H1 (cell line): ENCODE measurements at regions not wholly inside any gene's neighbourhood (a gene's known extent, or its start where the extent isn't known, plus 50 kb on each side); places are given as distances from the start of the nearest gene placed in this dataset.

ENCODE experiments used
- CTCF ChIA-PET: fragments of 300-600 bp; sonication (Branson Sonifier 250); formaldehyde crosslinking; loops from one replicate; lab custom pipeline; 2021; ENCODE audit not compliant: partially characterized antibody; lab: Charles Lee
- POLR2A ChIA-PET: fragments of 300-600 bp; sonication (Branson Sonifier 250); formaldehyde crosslinking; loops from one replicate; lab custom pipeline; 2021; ENCODE audit warnings: inconsistent platforms; ENCODE audit not compliant: partially characterized antibody; lab: Charles Lee
- DNase-seq, 2 experiments: peaks; one replicate each; pipeline versions ENCODE4 v3.0.0 to v3.0.0-alpha.2; 2010 to 2022; ENCODE audit warnings: low spot score in 2 of 2, low read depth in 1 of 2, mixed read lengths in 1 of 2
- FAIRE-seq: peaks from 2 replicates; lab custom pipeline; 2011; peaks lifted over from hg19 to GRCh38; lab: Jason Lieb, UNC
- H2AFZ ChIP-seq: 2 replicates; pipeline ENCODE4 v1.8.1; 2012; ENCODE audit warnings: low read length, inconsistent platforms
- H2AK5ac ChIP-seq: 2 replicates; pipeline ENCODE4 v1.6.1; 2013; ENCODE audit warnings: low read depth, low read length
- H2BK120ac ChIP-seq: replicated peaks from 2 replicates; pipeline ENCODE3; 2013; ENCODE audit warnings: low read depth, low read length, inconsistent platforms
- H2BK12ac ChIP-seq: 2 replicates; pipeline ENCODE4 v1.6.1; 2013; ENCODE audit warnings: low read depth, low read length
- H2BK15ac ChIP-seq: 2 replicates; pipeline ENCODE4 v1.6.1; 2013; ENCODE audit warnings: low read length
- H2BK20ac ChIP-seq: 2 replicates; pipeline ENCODE4 v1.6.1; 2013; ENCODE audit warnings: low read length
- H2BK5ac ChIP-seq: 2 replicates; pipeline ENCODE4 v1.6.1; 2013; ENCODE audit warnings: low read depth, low read length
- H3K14ac ChIP-seq: 2 replicates; pipeline ENCODE4 v1.6.1; 2013; ENCODE audit warnings: inconsistent platforms; ENCODE audit not compliant: insufficient read length
- H3K18ac ChIP-seq: 2 replicates; pipeline ENCODE4 v1.6.1; 2013; ENCODE audit warnings: low read length; ENCODE audit errors: extremely low read depth
- H3K23ac ChIP-seq: 2 replicates; pipeline ENCODE4 v1.6.1; 2013; ENCODE audit warnings: inconsistent platforms; ENCODE audit not compliant: insufficient read length
- H3K23me2 ChIP-seq: 2 replicates; pipeline ENCODE4 v1.6.1; 2013; ENCODE audit warnings: low read depth, low read length
- H3K27ac ChIP-seq: 2 replicates; pipeline ENCODE4 v1.6.1; 2011; ENCODE audit warnings: low read depth, low read length, inconsistent platforms
- H3K27me3 ChIP-seq, 4 experiments: replicated peaks in 1 of 4; 1 replicate in 1 of 4; 2 replicates in 3 of 4; pipeline versions ENCODE4 v1.6.1 to v1.8.1; 2011 to 2013; ENCODE audit warnings: low read length in 3 of 4, mild to moderate bottlenecking in 3 of 4, inconsistent platforms in 2 of 4, mixed read lengths in 2 of 4, moderate library complexity in 1 of 4; ENCODE audit not compliant: control insufficient read depth in 3 of 4, insufficient read depth in 3 of 4; ENCODE audit errors: extremely low read depth in 1 of 4
- H3K36me3 ChIP-seq, 4 experiments: 2 replicates each; pipeline versions ENCODE4 v1.6.1 to v1.8.1; 2011 to 2013; ENCODE audit warnings: mild to moderate bottlenecking in 4 of 4, low read length in 3 of 4, moderate library complexity in 2 of 4, control low read depth in 1 of 4, inconsistent platforms in 1 of 4; ENCODE audit not compliant: insufficient read depth in 4 of 4, control insufficient read depth in 2 of 4
- H3K4ac ChIP-seq: replicated peaks from 2 replicates; pipeline ENCODE3; 2013; ENCODE audit warnings: low read length, low read depth, mixed read lengths, inconsistent platforms; ENCODE audit not compliant: insufficient read length
- H3K4me1 ChIP-seq, 4 experiments: replicated peaks in 1 of 4; 1 replicate in 1 of 4; 2 replicates in 3 of 4; pipeline versions ENCODE4 v1.6.1 to v1.8.1; 2011 to 2013; ENCODE audit warnings: low read length in 3 of 4, inconsistent platforms in 2 of 4, mixed read lengths in 1 of 4; ENCODE audit not compliant: insufficient read depth in 4 of 4, control insufficient read depth in 3 of 4
- H3K4me2 ChIP-seq, 2 experiments: 2 replicates each; pipeline versions ENCODE4 v1.6.1 to v1.8.1; 2011 to 2013; ENCODE audit warnings: low read depth in 2 of 2, low read length in 2 of 2, control low read depth in 1 of 2, inconsistent platforms in 1 of 2, mild to moderate bottlenecking in 1 of 2; ENCODE audit not compliant: insufficient read depth in 1 of 2
- H3K4me3 ChIP-seq, 4 experiments: fragments of 200-600, 300-600 bp in 1 of 4; sonication (generic), shearing (Covaris generic), sonication (Bioruptor Twin) in 1 of 4; 2 replicates each; pipeline versions ENCODE4 v1.5.1 to v1.8.1; 2011 to 2016; ENCODE audit warnings: low read length in 4 of 4, low read depth in 3 of 4, control low read depth in 2 of 4, inconsistent platforms in 2 of 4, mild to moderate bottlenecking in 2 of 4, mixed read lengths in 1 of 4, moderate library complexity in 1 of 4; ENCODE audit not compliant: insufficient read depth in 2 of 4; ENCODE audit errors: extremely low read depth in 1 of 4
- H3K56ac ChIP-seq: replicated peaks from 2 replicates; pipeline ENCODE3; 2013; ENCODE audit warnings: low read depth, mild to moderate bottlenecking, mixed read lengths, low read length, inconsistent platforms; ENCODE audit not compliant: insufficient read length
- H3K79me1 ChIP-seq: 2 replicates; pipeline ENCODE4 v1.6.1; 2013; ENCODE audit warnings: low read depth, low read length, control low read depth
- H3K79me2 ChIP-seq, 2 experiments: 2 replicates each; pipeline versions ENCODE4 v1.6.1 to v1.8.1; 2012 to 2013; ENCODE audit warnings: low read length in 2 of 2, mild to moderate bottlenecking in 2 of 2, inconsistent platforms in 1 of 2; ENCODE audit not compliant: insufficient read depth in 2 of 2, control insufficient read depth in 1 of 2
- H3K9ac ChIP-seq, 4 experiments: replicated peaks in 1 of 4; 1 replicate in 1 of 4; 2 replicates in 3 of 4; pipeline versions ENCODE4 v1.6.1 to v1.8.1; 2011 to 2013; ENCODE audit warnings: low read depth in 3 of 4, low read length in 3 of 4, control low read depth in 2 of 4, mild to moderate bottlenecking in 2 of 4, moderate library complexity in 2 of 4, inconsistent platforms in 1 of 4; ENCODE audit errors: extremely low read depth in 1 of 4
- H3K9me3 ChIP-seq, 2 experiments: 2 replicates each; pipeline versions ENCODE4 v1.6.1 to v1.8.1; 2012 to 2013; ENCODE audit warnings: mild to moderate bottlenecking in 2 of 2, moderate library complexity in 2 of 2, control low read depth in 1 of 2, inconsistent platforms in 1 of 2, low read depth in 1 of 2, low read length in 1 of 2, mixed read lengths in 1 of 2; ENCODE audit not compliant: insufficient read depth in 2 of 2
- H4K20me1 ChIP-seq, 2 experiments: replicated peaks in 1 of 2; 2 replicates each; pipeline versions ENCODE3 to v1.8.1; 2011 to 2013; ENCODE audit warnings: inconsistent platforms in 2 of 2, low read length in 2 of 2, mild to moderate bottlenecking in 1 of 2; ENCODE audit not compliant: insufficient read depth in 2 of 2, control insufficient read depth in 1 of 2
- H4K5ac ChIP-seq: 2 replicates; pipeline ENCODE4 v1.6.1; 2013; ENCODE audit warnings: low read length, low read depth, mixed read lengths, inconsistent platforms; ENCODE audit not compliant: insufficient read length
- H4K8ac ChIP-seq: 2 replicates; pipeline ENCODE4 v1.8.0; 2013; ENCODE audit warnings: mild to moderate bottlenecking, moderate library complexity, low read length, inconsistent platforms; ENCODE audit not compliant: insufficient read depth; ENCODE audit errors: extremely low read depth
- H4K91ac ChIP-seq: replicated peaks from 2 replicates; pipeline ENCODE3; 2013; ENCODE audit warnings: low read length, mixed read lengths, inconsistent platforms; ENCODE audit not compliant: insufficient read length
- ASH2L ChIP-seq: fragments of 200-600, 300-600 bp; sonication (generic); IDR thresholded peaks from one replicate; pipeline ENCODE4 v1.7.1; 2017; ENCODE audit warnings: low read length
- CEBPB ChIP-seq: IDR thresholded peaks from 2 replicates; pipeline ENCODE4 v1.6.1; 2012; ENCODE audit warnings: low read depth, low read length
- CTCF ChIP-seq, 3 experiments: IDR thresholded peaks; 1 replicate in 2 of 3; 2 replicates in 1 of 3; pipeline versions ENCODE4 v1.5.1 to v1.6.1; 2011; ENCODE audit warnings: low read length in 3 of 3, mild to moderate bottlenecking in 3 of 3, inconsistent platforms in 2 of 3, low read depth in 1 of 3, moderate library complexity in 1 of 3; ENCODE audit not compliant: insufficient read depth in 1 of 3; ENCODE audit errors: control extremely low read depth in 1 of 3
- GABPA ChIP-seq: IDR thresholded peaks from 2 replicates; pipeline ENCODE4 v1.6.1; 2011; ENCODE audit warnings: mild to moderate bottlenecking, low read length, moderate library complexity, borderline replicate concordance; ENCODE audit not compliant: insufficient read depth
- KDM1A ChIP-seq: fragments of 200-600, 300-600 bp; sonication (generic); IDR thresholded peaks from 2 replicates; pipeline ENCODE4 v1.7.1; 2016; ENCODE audit warnings: mild to moderate bottlenecking, low read length, borderline replicate concordance
- NRF1 ChIP-seq: IDR thresholded peaks from 2 replicates; pipeline ENCODE4 v1.6.1; 2011; ENCODE audit warnings: mild to moderate bottlenecking, low read depth, low read length, improper control_type of control experiment
- RBBP5 ChIP-seq: IDR thresholded peaks from 2 replicates; pipeline ENCODE4 v1.7.1; 2012; ENCODE audit warnings: low read depth, mild to moderate bottlenecking, inconsistent platforms, low read length, moderate library complexity, borderline replicate concordance
- SIRT6 ChIP-seq: IDR thresholded peaks from one replicate; pipeline ENCODE4 v1.7.1; 2012; ENCODE audit warnings: low read length, inconsistent platforms
- SP4 ChIP-seq: IDR thresholded peaks from 2 replicates; pipeline ENCODE4 v1.6.1; 2012; ENCODE audit warnings: low read length, inconsistent platforms
- TBP ChIP-seq: IDR thresholded peaks from 2 replicates; pipeline ENCODE4 v1.6.1; 2011; ENCODE audit warnings: low read depth, low read length, improper control_type of control experiment
- TCF12 ChIP-seq: IDR thresholded peaks from 2 replicates; pipeline ENCODE4 v1.6.1; 2011; ENCODE audit warnings: low read depth, mild to moderate bottlenecking, low read length
- TEAD4 ChIP-seq: IDR thresholded peaks from 2 replicates; pipeline ENCODE4 v1.6.1; 2012; ENCODE audit warnings: low read depth, low read length, inconsistent platforms, mixed read lengths
- WGBS, 2 experiments: shearing (Covaris generic) in 1 of 2; methylation state at CpG; one replicate each; pipeline versions ENCODE4 v1.1.6 to v1.1.7; 2013 to 2015; ENCODE audit warnings: low lambda C conversion rate in 2 of 2, mixed read lengths in 2 of 2, inconsistent platforms in 1 of 2, low coverage in 1 of 2, missing lambda C conversion rate in 1 of 2; ENCODE audit not compliant: insufficient replicate concordance in 2 of 2, insufficient coverage in 1 of 2, insufficient read length in 1 of 2; ENCODE audit errors: extremely low coverage in 1 of 2, missing lambda C conversion rate in 1 of 2; 5-methylcytosine and 5-hydroxymethylcytosine counted together
- TF ChIP-seq, protein P1 (sequence below): IDR thresholded peaks from 2 replicates; pipeline ENCODE4 v1.6.1; 2012; ENCODE audit warnings: inconsistent platforms

DNA sequence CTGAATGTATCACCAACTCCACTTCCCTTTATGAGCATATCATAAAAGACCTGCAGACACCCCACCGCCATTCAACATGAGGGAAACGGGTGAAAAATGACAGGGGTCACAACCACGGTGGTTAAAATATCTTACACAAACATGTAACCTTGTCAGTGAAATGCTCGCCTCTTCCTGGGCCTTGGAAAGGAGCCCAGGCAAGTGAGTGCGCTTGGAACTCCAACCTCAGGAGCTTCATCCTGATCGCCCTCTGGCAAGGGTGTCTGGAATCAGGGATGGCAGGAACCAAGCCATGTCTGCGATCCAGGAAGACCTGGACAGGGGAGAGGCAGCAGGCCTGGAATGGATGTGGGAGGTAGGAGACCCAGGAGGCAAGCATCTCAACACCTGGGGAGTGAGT, 282.7 kb downstream of the GAS1 start:
- 95% methylated on average over 7 of the region's 7 CpGs; no CpG with 5 or more reads in 1 of the 2 experiments for WGBS, 2 experiments
- H3K79me1 ChIP-seq = no peaks in the 10 kb centered on the region
- FAIRE-seq (no peak), DNase-seq (no peak)
- H3K4ac ChIP-seq = no peak overlapping the region
- no peaks in the 10 kb centered on the region for H3K36me3 ChIP-seq
- no peak overlapping the region for H3K14ac ChIP-seq
- no peak overlapping the region for H2AFZ ChIP-seq
- no peaks in the 10 kb centered on the region for H3K79me2 ChIP-seq
- no peak overlapping the region for H2AK5ac ChIP-seq
- H4K5ac ChIP-seq = no peak overlapping the region
- H2BK12ac ChIP-seq = no peak overlapping the region
- no peak overlapping the region for H4K91ac ChIP-seq
- no peak overlapping the region for H3K4me2 ChIP-seq
- H3K23ac ChIP-seq = no peak overlapping the region
- no peak overlapping the region for H3K18ac ChIP-seq
- POLR2A ChIA-PET = no interaction called here
- no peaks in the 10 kb centered on the region for H3K4me1 ChIP-seq
- H4K20me1 ChIP-seq = no peaks in the 10 kb centered on the region
- H4K8ac ChIP-seq = peak overlapping the region; percentile 41; the same call in 1 of the 2 replicates
- no peak overlapping the region for H2BK15ac ChIP-seq
- H2BK120ac ChIP-seq = no peak overlapping the region
- no peak overlapping the region for H2BK5ac ChIP-seq
- H3K4me3 ChIP-seq = no peak overlapping the region
- H3K9me3 ChIP-seq = no peaks in the 10 kb centered on the region
- H3K56ac ChIP-seq = no peak overlapping the region
- no peaks in the 10 kb centered on the region for H3K23me2 ChIP-seq
- no peak overlapping the region for H3K9ac ChIP-seq
- no peaks in the 10 kb centered on the region for H3K27me3 ChIP-seq
- H3K27ac ChIP-seq = no peak overlapping the region
- CTCF ChIA-PET = no interaction called here
- no peak overlapping the region for H2BK20ac ChIP-seq
- TF ChIP-seq CEBPB (no peak), RBBP5 (no peak), TEAD4 (no peak), CTCF (IDR thresholded peaks at IDR 0.05; ENCODE audit: control extremely low read depth in 1 of 3, insufficient read depth in 1 of 3, low read depth in 1 of 3, low read length in 3 of 3) (no peak), KDM1A (no peak), ASH2L (no peak), TBP (no peak), GABPA (no peak), NRF1 (no peak), TCF12 (no peak), SIRT6 (no peak), SP4 (no peak)
- TF ChIP-seq, protein P1, sequence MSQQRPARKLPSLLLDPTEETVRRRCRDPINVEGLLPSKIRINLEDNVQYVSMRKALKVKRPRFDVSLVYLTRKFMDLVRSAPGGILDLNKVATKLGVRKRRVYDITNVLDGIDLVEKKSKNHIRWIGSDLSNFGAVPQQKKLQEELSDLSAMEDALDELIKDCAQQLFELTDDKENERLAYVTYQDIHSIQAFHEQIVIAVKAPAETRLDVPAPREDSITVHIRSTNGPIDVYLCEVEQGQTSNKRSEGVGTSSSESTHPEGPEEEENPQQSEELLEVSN = no peak
